ENCODE measurements at regions not wholly inside any gene's neighbourhood (a gene's known extent, or its start where the extent isn't known, plus 50 kb on each side); places are given as distances from the start of the nearest gene placed in this dataset.

- dilution Hi-C loops (cut with HindIII; ENCODE audit: low sequenced_read_pairs, unreplicated experiment) = no loop called here
- H2BK20ac ChIP-seq (ENCODE audit: low read depth, low read length) = no peak overlapping the region
- BruUV-seq (replicated peaks) = no TSS peak
- in situ Hi-C loops (cut with MboI; ENCODE audit: low sequenced_read_pairs) = no loop called here
- no peak overlapping the region for H4K91ac ChIP-seq (ENCODE audit: insufficient read depth, low read depth, low read length)
- H3K79me1 ChIP-seq (ENCODE audit: low read depth in 1 of 2, low read length in 2 of 2) = no peaks in the 10 kb centered on the region
- H3K23ac ChIP-seq (ENCODE audit: low read depth, low read length) = no peak overlapping the region
- H2AK5ac ChIP-seq (ENCODE audit: low read depth, low read length) = no peak overlapping the region
- H3K14ac ChIP-seq (replicated peaks; ENCODE audit: low read depth, low read length) = no peak overlapping the region
- ATAC-seq (ENCODE audit: low read depth) (no peak), DNase-seq (no peak)
- H3K4me2 ChIP-seq (ENCODE audit: low read depth, low read length) = no peak overlapping the region
- no peak overlapping the region for H2BK15ac ChIP-seq (ENCODE audit: low read depth, low read length)
- ChIA-PET POLR2A (ENCODE audit: unreplicated experiment) (no interaction called here), CTCF (no interaction called here)
- H4K20me1 ChIP-seq (ENCODE audit: insufficient read depth, low read length) = no peaks in the 10 kb centered on the region
- no peak overlapping the region for H3K9ac ChIP-seq (ENCODE audit: low read depth, low read length)
- no peak overlapping the region for H2BK5ac ChIP-seq (ENCODE audit: low read depth, low read length, poor library complexity, severe bottlenecking)
- no peaks in the 10 kb centered on the region for H3K27me3 ChIP-seq (ENCODE audit: control insufficient read depth, insufficient read depth, low read length)
- no CpG with 5 or more reads among the region's 1 CpG for WGBS, 2 experiments (ENCODE audit: extremely low coverage in 2 of 2, insufficient read length in 1 of 2)
- no peak overlapping the region for H3K4ac ChIP-seq (ENCODE audit: low read depth, low read length)
- no peak overlapping the region for H3K4me3 ChIP-seq (ENCODE audit: insufficient read depth, low read depth, low read length)
- H4K5ac ChIP-seq (ENCODE audit: low read depth, low read length) = no peak overlapping the region
- no peaks in the 10 kb centered on the region for H3K9me1 ChIP-seq (ENCODE audit: insufficient read depth, low read length)
- intact Hi-C loops (cut with micrococcal nuclease) = loop anchor here (10.0 kb wide), 1 partner anchor 499 kb away; no protein-coding TSS in a partner anchor
- no peak for TF ChIP-seq SMC3 (IDR thresholded peaks at IDR 0.05; ENCODE audit: low read depth, low read length)
- no peak for TF ChIP-seq MAZ (IDR thresholded peaks at IDR 0.05; ENCODE audit: borderline replicate concordance, low read depth, low read length)
- TF ChIP-seq MAFK (IDR thresholded peaks at IDR 0.05; ENCODE audit: low read depth, low read length) = no peak
- no peak for TF ChIP-seq POLR2A (IDR thresholded peaks at IDR 0.05; ENCODE audit: low read depth, low read length)
- TF ChIP-seq RCOR1 (IDR thresholded peaks at IDR 0.05; ENCODE audit: insufficient replicate concordance, low read length) = no peak
- no peak overlapping the region for H3K18ac ChIP-seq (ENCODE audit: low read depth, low read length)
- H2BK120ac ChIP-seq (ENCODE audit: low read depth, low read length) = no peak overlapping the region
- H2AFZ ChIP-seq (replicated peaks; ENCODE audit: low read length, poor library complexity) = no peak overlapping the region
- H3K4me1 ChIP-seq (ENCODE audit: control insufficient read depth, insufficient read depth, low read length) = no peaks in the 10 kb centered on the region
- H3K56ac ChIP-seq (ENCODE audit: extremely low read depth, insufficient read depth, low read length) = no peak overlapping the region
- no peak overlapping the region for H4K8ac ChIP-seq (ENCODE audit: low read depth in 2 of 2, low read length in 2 of 2)
- no peak overlapping the region for H2AK9ac ChIP-seq (replicated peaks; ENCODE audit: low read depth, low read length, poor library complexity)
- H3K27ac ChIP-seq (ENCODE audit: insufficient read depth, low read length) = no peak overlapping the region
- H3K9me3 ChIP-seq (ENCODE audit: control insufficient read depth, insufficient read depth, low read length) = 0 out of 2 replicates have a peak, but pooled peaks cover 1% of the 10 kb centered on the region
- H3K36me3 ChIP-seq (ENCODE audit: control insufficient read depth, insufficient read depth, low read length) = no peaks in the 10 kb centered on the region
Observed at GRCh38 chr3:87495938-87496337, 219.6 kb upstream of the POU1F1 start.

All from IMR-90 (cell line).